LHCN-M2 (cell line): ENCODE measurements at regions not wholly inside any gene's neighbourhood (a gene's known extent, or its start where the extent isn't known, plus 50 kb on each side); places are given as distances from the start of the nearest gene placed in this dataset.

Source experiments
- DNase-seq: peaks from one replicate; pipeline ENCODE4 v3.0.0-alpha.2; 2012; ENCODE audit warnings: low read depth

- DNase-seq, result no peak
Observed at GRCh38 chr11:95515371-95515770, 274.2 kb downstream of the FAM76B start.

GRCh38 chr11:95514416-95515110 is 275.0 kb downstream of the FAM76B start:
- no peak for DNase-seq

DNA sequence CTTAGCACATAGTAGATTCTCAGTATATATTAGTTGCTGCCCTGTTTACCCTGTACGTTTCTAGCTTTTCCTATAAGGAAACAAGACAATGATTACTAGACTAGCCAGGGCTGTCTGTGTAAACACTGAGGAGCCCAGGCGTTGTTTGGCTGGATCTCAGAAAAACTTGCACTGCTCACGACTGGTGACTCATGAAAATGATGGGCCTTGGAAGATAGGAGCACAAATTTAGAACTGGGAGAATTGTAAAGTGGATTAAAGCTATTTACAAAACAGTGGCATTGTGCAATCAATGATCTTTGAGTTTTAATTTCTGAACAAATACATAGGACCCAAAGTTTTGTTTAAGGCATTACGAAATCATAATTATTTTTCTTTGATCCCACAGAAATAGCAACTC is 276.9 kb downstream of the FAM76B start:
- DNase-seq, result no peak

- no peak for DNase-seq
Observed at GRCh38 chr11:95512177-95512576, 277.4 kb downstream of the FAM76B start.

- no peak for DNase-seq
Observed at GRCh38 chr11:95508219-95508890, 277.4 kb upstream of the SESN3 start.

DNA sequence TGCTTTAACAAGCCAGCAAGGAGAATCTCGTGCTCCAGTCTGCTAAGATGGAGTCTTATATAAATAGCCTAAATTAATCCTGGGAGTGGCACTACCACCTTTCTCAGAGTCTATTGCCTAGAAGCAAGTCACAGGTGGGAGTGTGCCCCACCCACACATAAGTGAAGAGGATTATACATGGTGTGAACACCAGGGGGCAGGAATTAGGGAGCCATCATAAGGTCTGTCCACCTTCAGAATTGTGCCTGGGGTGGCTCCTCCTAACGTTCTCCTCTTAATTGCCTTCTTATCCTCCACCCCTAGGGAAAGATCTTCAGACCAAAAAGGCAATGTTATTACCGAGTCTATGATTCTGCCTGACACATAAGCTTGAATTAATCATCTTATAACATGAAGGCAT is 276.8 kb upstream of the SESN3 start:
- DNase-seq, result no peak

DNA sequence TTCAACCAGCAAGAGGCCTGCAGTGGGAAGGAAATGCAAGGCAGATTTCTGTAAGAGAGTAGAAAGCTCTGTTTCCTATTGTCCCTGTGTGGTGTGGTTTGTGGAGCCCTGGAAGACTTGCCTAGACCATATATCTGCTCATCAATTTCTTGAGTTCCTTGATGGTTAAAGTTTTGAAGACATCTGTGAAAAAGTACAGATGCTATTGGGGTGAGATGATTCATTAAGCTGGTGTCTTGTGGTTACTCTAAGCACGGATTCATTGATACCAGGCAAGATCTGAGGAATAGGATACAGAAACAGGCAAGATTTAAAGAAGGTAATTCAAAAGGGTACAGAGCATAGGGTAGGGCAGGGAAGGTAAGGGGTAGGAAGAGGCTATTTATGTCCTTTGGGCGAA is 275.8 kb upstream of the SESN3 start:
- no peak for DNase-seq

GRCh38 chr11:95505927-95506426 is 275.0 kb upstream of the SESN3 start:
- no peak for DNase-seq

DNA sequence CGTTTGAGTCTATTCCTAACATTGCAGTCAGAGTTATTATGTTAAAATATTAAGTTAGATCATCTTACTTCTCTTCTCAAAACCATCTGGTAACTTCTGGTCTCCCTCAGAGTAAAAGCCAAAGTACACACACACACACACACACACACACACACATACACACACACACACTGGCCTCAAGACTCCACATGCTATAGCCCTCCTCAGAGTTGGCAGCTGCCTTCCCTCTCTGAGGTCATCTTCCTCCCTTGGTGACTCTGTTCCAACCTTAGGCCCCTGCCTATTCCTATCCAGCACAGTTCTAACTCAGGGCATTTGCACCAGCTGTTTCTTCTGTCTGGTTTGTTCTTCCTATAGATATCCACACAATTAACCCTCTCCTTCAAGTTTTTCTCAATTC is 272.0 kb upstream of the SESN3 start:
- DNase-seq, result no peak

DNA sequence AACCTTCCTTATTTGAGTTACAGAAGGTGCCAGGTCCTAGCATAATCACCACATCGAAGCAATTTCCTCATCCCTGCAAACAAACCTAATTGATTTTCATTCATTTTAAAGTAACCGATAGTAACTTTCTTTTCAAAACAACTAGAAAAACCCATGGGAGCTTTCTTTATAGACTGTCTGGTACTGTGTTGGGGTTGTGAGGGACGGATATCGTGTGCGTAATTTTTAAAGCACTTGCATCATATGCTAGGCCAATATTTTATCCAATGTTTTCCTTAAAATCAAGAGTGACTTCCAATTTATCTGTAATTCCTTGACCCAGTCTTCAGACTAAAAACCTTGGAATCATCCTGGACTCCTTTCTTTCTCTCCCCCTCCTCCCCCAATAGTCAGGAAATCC is 271.5 kb upstream of the SESN3 start:
- DNase-seq, result no peak

- no peak for DNase-seq
Observed at GRCh38 chr11:95501761-95502266, 270.8 kb upstream of the SESN3 start.

DNA sequence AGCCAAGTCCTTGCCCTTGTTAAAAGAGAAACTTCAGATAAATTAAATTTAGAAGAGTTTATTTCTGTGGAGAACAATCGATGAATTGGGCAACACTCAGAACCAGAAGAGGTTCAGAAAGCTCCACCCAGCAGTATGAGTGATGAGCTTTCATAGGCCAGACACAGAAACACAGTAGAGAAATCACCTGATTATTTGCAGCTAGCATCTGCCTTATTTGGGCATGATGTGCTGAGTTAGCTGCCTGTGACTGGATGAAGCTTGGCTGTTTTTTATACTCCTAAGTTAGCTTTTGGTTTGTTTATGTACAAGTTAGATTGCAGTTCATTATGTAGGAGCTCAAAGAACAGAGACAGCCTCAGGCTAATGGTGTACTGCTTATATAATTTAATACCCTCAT is 269.5 kb upstream of the SESN3 start:
- DNase-seq, result no peak

GRCh38 chr11:95499516-95500135 is 268.6 kb upstream of the SESN3 start:
- no peak for DNase-seq

DNA sequence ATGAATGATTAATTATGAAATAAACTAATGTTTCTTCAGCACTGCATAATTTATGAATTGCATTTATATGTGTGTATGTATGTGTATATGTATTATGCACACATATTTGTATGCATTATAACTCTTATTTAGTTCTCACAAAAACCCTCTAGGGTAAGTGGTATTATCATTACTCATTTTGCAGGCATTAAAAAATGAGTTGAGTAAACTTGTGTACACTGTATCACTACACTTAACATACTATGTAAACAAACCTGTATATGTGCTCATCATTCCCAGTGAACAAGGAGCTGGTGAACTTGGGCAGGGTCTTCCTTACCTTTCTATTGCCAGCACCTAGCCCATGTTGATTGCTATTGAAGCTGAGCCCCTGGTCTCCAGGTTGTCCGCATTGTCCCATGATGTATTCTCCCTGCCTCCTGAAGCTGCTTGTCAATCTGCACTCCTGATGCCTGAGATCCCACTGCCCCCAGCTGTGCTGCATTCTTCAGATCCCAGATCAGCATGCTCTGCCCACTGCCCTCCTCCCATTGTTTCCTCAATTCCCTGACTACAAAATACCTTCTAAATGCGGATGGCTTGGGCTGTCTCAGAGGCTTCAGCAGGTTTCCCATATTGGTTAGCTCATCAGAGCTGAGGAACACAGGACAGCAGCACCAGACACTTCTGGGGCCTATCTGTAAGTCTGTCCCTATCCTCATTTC is 267.9 kb upstream of the SESN3 start:
- no peak for DNase-seq

- no peak for DNase-seq
Observed at GRCh38 chr11:95496901-95497300, 265.9 kb upstream of the SESN3 start.

DNA sequence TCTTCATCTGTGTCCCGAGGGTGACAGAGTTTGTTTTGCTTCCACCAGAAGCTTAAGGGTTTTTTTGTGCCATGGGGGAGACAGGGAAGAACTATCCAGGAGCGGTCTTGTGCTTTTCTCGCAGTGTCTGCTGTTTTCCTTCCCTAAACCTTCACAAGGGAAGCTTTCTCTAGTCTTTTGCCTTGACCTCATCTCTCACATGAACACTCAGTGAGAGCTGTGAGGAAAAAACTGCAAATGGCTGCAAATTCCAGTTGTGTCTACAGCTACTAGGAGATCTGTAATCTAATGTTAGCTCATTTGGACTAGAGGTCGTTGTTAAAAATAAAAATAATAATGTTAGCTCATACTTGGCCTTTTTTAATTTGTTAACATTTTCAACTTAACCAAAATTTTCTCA is 264.7 kb upstream of the SESN3 start:
- DNase-seq, result no peak

GRCh38 chr11:95494856-95495255 is 263.9 kb upstream of the SESN3 start:
- DNase-seq, result no peak

DNA sequence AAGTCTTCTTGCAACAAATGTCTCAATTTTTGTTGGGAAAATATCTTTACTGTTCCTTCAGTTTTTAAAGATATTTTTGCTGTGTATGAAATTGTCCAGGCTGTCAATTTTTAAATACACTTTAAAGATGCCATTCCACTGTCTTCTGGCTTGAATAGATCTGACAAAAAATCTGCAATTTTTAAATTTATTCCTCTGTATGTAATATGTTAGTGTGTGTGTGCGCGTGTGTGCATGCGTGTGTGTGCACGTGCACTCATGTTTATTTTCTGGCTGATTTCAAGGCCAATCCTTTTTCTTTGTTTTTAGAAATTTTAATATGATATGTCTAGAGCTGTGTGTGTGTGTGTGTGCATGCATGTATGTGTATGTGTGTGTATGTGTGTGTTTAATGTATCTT is 263.2 kb upstream of the SESN3 start:
- no peak for DNase-seq

DNA sequence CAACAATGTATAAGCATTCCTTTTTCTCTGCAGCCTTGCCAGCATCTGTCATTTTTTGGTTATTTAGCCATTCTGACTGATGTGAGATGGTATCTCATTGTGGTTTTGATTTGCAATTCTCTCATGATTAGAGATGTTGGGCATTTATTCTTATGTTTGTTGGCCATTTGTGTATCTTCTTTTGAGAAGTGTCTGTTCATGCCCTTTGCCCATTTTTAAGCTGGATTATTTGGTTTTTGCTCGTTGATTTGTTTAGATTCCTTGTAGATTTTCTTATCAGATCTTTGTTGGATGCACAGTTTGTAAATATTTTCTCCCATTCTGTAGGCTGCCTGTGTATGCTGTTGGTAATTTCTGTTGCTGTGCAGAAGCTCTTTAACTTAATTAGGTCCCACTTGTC is 259.6 kb upstream of the SESN3 start:
- no peak for DNase-seq

DNA sequence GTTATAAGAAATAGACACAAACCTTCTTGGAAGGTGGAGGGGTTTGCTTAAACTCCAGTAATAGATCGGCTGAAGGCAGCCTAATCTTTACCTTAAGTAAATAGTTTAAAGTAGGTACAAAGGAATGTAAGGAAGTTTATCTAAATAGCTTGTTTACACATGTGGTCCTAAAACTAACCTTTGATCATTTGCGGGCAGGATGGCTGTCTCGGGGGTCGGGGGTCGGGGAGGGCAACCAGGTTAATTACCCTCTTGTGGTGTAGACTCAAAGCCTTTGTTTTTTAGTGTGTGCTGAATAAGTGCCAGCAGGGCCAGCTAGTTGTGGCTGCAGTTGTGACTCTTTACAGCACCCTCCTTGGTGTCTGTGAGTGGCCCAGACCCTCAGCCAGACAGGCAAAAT is 256.9 kb upstream of the SESN3 start:
- no peak for DNase-seq

DNA sequence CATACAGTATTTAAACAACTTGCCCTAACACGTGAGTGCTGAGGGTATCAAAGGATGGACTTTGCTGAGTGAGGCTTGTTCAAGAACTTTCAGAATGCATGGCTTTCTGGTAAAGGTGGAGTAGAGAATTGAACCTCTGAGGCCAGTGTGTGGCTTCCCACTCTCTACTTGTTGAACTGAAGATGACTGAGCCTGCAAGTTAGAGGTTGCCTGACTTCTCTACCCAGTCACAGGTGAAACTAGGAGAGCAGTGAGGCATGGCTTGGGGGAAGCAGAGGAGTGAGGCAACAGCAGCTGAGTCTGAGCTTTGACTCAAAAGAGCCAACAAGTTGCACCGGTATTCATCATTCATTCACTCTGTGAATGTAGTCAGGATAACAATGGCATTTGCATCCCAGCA is 256.4 kb upstream of the SESN3 start:
- DNase-seq, result no peak

DNA sequence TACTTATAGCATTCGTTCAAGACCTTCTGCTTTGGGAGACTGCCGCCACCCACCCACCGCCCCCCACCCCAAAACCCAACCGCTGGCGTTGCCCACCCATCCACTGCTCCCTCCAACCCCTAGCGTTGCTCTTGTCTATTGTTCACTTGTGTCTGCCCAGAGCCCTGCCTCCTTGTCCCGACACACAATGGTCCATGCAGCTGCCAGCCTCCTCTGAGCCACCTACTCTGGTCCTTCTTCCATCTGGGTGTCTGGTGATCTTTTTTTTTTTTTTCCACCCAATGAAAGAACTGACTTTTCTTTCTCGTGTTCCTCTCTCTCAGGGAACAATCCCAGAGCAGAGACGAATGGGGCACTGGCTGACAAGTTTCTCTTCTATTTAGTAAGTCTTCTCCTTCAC is 256.0 kb upstream of the SESN3 start:
- DNase-seq, result no peak
